ENCODE measurements at regions not wholly inside any gene's neighbourhood (a gene's known extent, or its start where the extent isn't known, plus 50 kb on each side); places are given as distances from the start of the nearest gene placed in this dataset.

DNA sequence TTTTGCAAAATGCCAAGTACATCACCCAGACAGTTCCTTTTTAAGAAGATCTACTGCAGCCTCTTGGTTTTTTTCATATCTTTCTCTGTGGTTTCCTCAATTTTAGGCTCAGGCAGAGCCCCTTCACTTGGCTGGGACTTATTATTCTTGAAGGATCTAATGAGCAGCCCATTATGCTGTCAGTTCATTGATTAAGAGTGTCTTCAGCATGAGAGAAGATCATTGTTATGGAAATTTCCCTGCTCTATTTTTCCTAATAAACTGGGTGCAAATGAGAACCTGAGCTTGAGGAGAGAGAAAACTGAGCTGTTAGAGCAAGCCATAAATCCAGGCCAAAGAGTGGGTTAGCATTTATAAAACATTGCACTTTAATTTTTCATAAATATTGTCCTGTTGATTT, 146.5 kb downstream of the SEC23IP start:
- peaks cover 0 to 4% (median 3%) of the 10 kb centered on the region in 3 experiments; a peak in 3 of 7 replicates for H3K36me3 Mint-ChIP-seq (ENCODE audit: insufficient read depth in 1 of 3, low read depth in 3 of 3)
- no peak overlapping the region for H3K23ac ChIP-seq (ENCODE audit: insufficient read length, low read depth, low read length)
- no peak overlapping the region for H3K14ac ChIP-seq (ENCODE audit: insufficient read depth, low read length)
- no peak overlapping the region for H3T11ph ChIP-seq (ENCODE audit: low read length)
- no peaks in the 10 kb centered on the region for H3K23me2 ChIP-seq (ENCODE audit: insufficient read length, low read depth, low read length, poor library complexity, severe bottlenecking)
- no peak for DNase-seq
- no peaks in the 10 kb centered on the region for H3K27me3 ChIP-seq (ENCODE audit: insufficient read depth, low read length)
- H3K4me1 ChIP-seq (ENCODE audit: insufficient read depth, low read length), result peaks cover 3% of the 10 kb centered on the region
- H3K79me1 ChIP-seq (ENCODE audit: insufficient read depth, low read depth, low read length, poor library complexity, severe bottlenecking), result no peaks in the 10 kb centered on the region
- no peak overlapping the region for H2AFZ ChIP-seq (ENCODE audit: low read length)
- no peak overlapping the region for H3K4me3 Mint-ChIP-seq
- no peak overlapping the region for H4K8ac ChIP-seq (replicated peaks; ENCODE audit: insufficient read length, low read depth, low read length)
- peaks cover 2 to 11% of the 10 kb centered on the region in 2 experiments; a peak in 4 of 5 replicates for H3K9me3 Mint-ChIP-seq
- H2BK15ac ChIP-seq (ENCODE audit: low read depth, low read length), result no peak overlapping the region
- H3K9me3 ChIP-seq (ENCODE audit: control insufficient read depth, low read depth, low read length), result no peaks in the 10 kb centered on the region
- no peaks in the 10 kb centered on the region for H3K79me2 ChIP-seq (ENCODE audit: insufficient read depth, low read length)
- no peak overlapping the region for H2AK5ac ChIP-seq (ENCODE audit: insufficient read length, low read length)
- H3K18ac ChIP-seq (ENCODE audit: insufficient read length, low read depth, low read length), result no peak overlapping the region
- H3K56ac ChIP-seq (ENCODE audit: insufficient read length, low read depth, low read length), result no peak overlapping the region
- no peak overlapping the region for H4K91ac ChIP-seq (ENCODE audit: insufficient read length, low read depth, low read length)
- peaks cover 17 to 23% of the 10 kb centered on the region in 2 experiments for H3K4me1 Mint-ChIP-seq
- H3K4me2 ChIP-seq (ENCODE audit: insufficient read depth, insufficient read length, low read length), result no peak overlapping the region
- no peaks in the 10 kb centered on the region for H3K27me3 Mint-ChIP-seq (ENCODE audit: low read depth)
- H2BK12ac ChIP-seq (ENCODE audit: insufficient read length, low read depth, low read length), result no peak overlapping the region
- no peak overlapping the region for H3K9ac ChIP-seq (ENCODE audit: extremely low read depth, insufficient read length, low read length)
- no peak for TF ChIP-seq CTCF (conservative IDR thresholded peaks at IDR 0.05)
- no peak overlapping the region for H2BK5ac ChIP-seq (ENCODE audit: insufficient read length, low read length)
- H3K27ac ChIP-seq (ENCODE audit: insufficient read length, low read depth, low read length), result no peak overlapping the region
- no peak overlapping the region for H4K5ac ChIP-seq (ENCODE audit: insufficient read length, low read depth, low read length)
- no peak overlapping the region for H3K27ac Mint-ChIP-seq
- no peak overlapping the region for H3K4ac ChIP-seq (ENCODE audit: low read depth, low read length)
- no peaks in the 10 kb centered on the region for H4K20me1 ChIP-seq (ENCODE audit: control insufficient read depth, insufficient read depth, insufficient read length)
- H2BK20ac ChIP-seq (ENCODE audit: low read depth, low read length, poor library complexity, severe bottlenecking), result no peak overlapping the region
- H2BK120ac ChIP-seq (ENCODE audit: low read depth, low read length, poor library complexity, severe bottlenecking), result no peak overlapping the region

All from H9 (cell line).